PC-3 (cell line): ENCODE measurements at regions not wholly inside any gene's neighbourhood (a gene's known extent, or its start where the extent isn't known, plus 50 kb on each side); places are given as distances from the start of the nearest gene placed in this dataset.
"Not testable (repeated sequence)": the region's sequence is repeated elsewhere in the genome, so short reads cannot be mapped to it uniquely, and the experiment has no call there.

Experiments
- ATAC-seq: fragments of 200-7000 bp; cut with Tn5 transposase; 2 replicates; pipeline ENCODE4 v1.9.1; 2020; ENCODE audit warnings: mild to moderate bottlenecking, moderate library complexity
- BruUV-seq: library from RNA; stranded (reverse); fragments of 400-500 nt; replicated peaks from 2 replicates; lab custom pipeline; 2021; lab: Mats Ljungman, UMichigan
- CTCF ChIA-PET: fragments of 300-600 bp; sonication (Branson Sonifier 250); formaldehyde crosslinking; loops from one replicate; lab custom pipeline; 2022; ENCODE audit warnings: antibody characterized with exemption; lab: Charles Lee
- POLR2A ChIA-PET: fragments of 300-600 bp; sonication (Branson Sonifier 250); formaldehyde crosslinking; loops from one replicate; lab custom pipeline; 2022; ENCODE audit warnings: antibody characterized with exemption; ENCODE audit not compliant: unreplicated experiment; lab: Charles Lee
- DNase-seq: peaks from one replicate; pipeline ENCODE4 v3.0.0-alpha.2; 2015
- H2AFZ ChIP-seq: fragments of 300-600 bp; sonication (generic); 2 replicates; pipeline ENCODE4 v1.6.0; 2016; ENCODE audit warnings: antibody characterized with exemption, low read length
- H3F3A ChIP-seq: fragments of 300-600 bp; sonication (generic); one replicate; pipeline ENCODE4 v1.6.0; 2017; ENCODE audit warnings: antibody characterized with exemption, low read length, control low read depth, mild to moderate bottlenecking; ENCODE audit not compliant: unreplicated experiment
- H3K27ac ChIP-seq: fragments of 300-600 bp; sonication (generic); 2 replicates; pipeline ENCODE4 v1.5.1; 2016; ENCODE audit warnings: mild to moderate bottlenecking, low read length
- H3K27me3 ChIP-seq: fragments of 300-600 bp; sonication (generic); 2 replicates; pipeline ENCODE4 v1.6.1; 2016; ENCODE audit warnings: low read length, mixed read lengths
- H3K36me3 ChIP-seq: fragments of 300-600 bp; sonication (generic); 2 replicates; pipeline ENCODE4 v1.6.1; 2016; ENCODE audit warnings: low read depth, mixed run types, low read length, mixed read lengths
- H3K4me1 ChIP-seq: fragments of 300-600 bp; sonication (generic); 2 replicates; pipeline ENCODE4 v1.5.1; 2016; ENCODE audit warnings: low read length; ENCODE audit not compliant: insufficient read depth
- H3K4me2 ChIP-seq: fragments of 300-600 bp; sonication (generic); 2 replicates; pipeline ENCODE4 v1.6.0; 2016; ENCODE audit warnings: low read length
- H3K4me3 ChIP-seq: fragments of 300-600 bp; sonication (generic); 2 replicates; pipeline ENCODE4 v1.5.1; 2016; ENCODE audit warnings: mild to moderate bottlenecking, low read length, mixed read lengths
- H3K79me2 ChIP-seq: fragments of 300-600 bp; sonication (generic); 2 replicates; pipeline ENCODE4 v1.6.1; 2017; ENCODE audit warnings: low read length, mixed read lengths
- H3K9ac ChIP-seq: fragments of 300-600 bp; sonication (generic); 2 replicates; pipeline ENCODE4 v1.6.0; 2016; ENCODE audit warnings: mild to moderate bottlenecking, low read length
- H3K9me2 ChIP-seq: fragments of 300-600 bp; sonication (generic); replicated peaks from 2 replicates; pipeline ENCODE4 v1.6.1; 2016; ENCODE audit warnings: mixed run types, low read length, mixed read lengths
- H3K9me3 ChIP-seq: fragments of 300-600 bp; sonication (generic); 2 replicates; pipeline ENCODE4 v1.6.1; 2016; ENCODE audit warnings: low read length, mixed read lengths
- H4K20me1 ChIP-seq: fragments of 300-600 bp; sonication (generic); 2 replicates; pipeline ENCODE4 v1.6.1; 2016; ENCODE audit warnings: low read length, mixed read lengths
- intact Hi-C: fragments of 100-400 bp; cut with micrococcal nuclease; formaldehyde crosslinking; loops from 2 replicates; pipeline ENCODE4 v1.9.0; 2023

GRCh38 chr21:6138244-6139136 is 4382.9 kb upstream of the TPTE start:
- POLR2A ChIA-PET, BruUV-seq, ATAC-seq: not testable (repeated sequence)

GRCh38 chr21:6139331-6139730 is 4382.1 kb upstream of the TPTE start:
- H3K79me2 ChIP-seq, H4K20me1 ChIP-seq, H3K9me3 ChIP-seq, H3K4me1 ChIP-seq, CTCF ChIA-PET, DNase-seq, H3F3A ChIP-seq, H3K27ac ChIP-seq, BruUV-seq, H3K27me3 ChIP-seq, intact Hi-C loops, H3K9me2 ChIP-seq, H3K9ac ChIP-seq, ATAC-seq, H3K4me2 ChIP-seq, H2AFZ ChIP-seq, H3K36me3 ChIP-seq, POLR2A ChIA-PET, H3K4me3 ChIP-seq: not testable (repeated sequence)

More at GRCh38 chr21:6138244-6139136, 4382.9 kb upstream of the TPTE start:
- CTCF ChIA-PET, H3K27me3 ChIP-seq, H3K9ac ChIP-seq, H3K79me2 ChIP-seq, H2AFZ ChIP-seq, DNase-seq, H3F3A ChIP-seq, H3K27ac ChIP-seq, H3K4me3 ChIP-seq, H3K36me3 ChIP-seq, H4K20me1 ChIP-seq, H3K9me2 ChIP-seq, H3K4me1 ChIP-seq, H3K4me2 ChIP-seq, intact Hi-C loops, H3K9me3 ChIP-seq: not testable (repeated sequence)

GRCh38 chr21:6139862-6140261 is 4381.5 kb upstream of the TPTE start:
- BruUV-seq, DNase-seq, H3K9me3 ChIP-seq, ATAC-seq, intact Hi-C loops, H3K36me3 ChIP-seq, H3K27ac ChIP-seq, H2AFZ ChIP-seq, H4K20me1 ChIP-seq, H3K79me2 ChIP-seq, H3K4me1 ChIP-seq, POLR2A ChIA-PET, H3K27me3 ChIP-seq, H3K4me2 ChIP-seq, H3K9me2 ChIP-seq, H3K9ac ChIP-seq, H3K4me3 ChIP-seq, H3F3A ChIP-seq, CTCF ChIA-PET: not testable (repeated sequence)

- H3K4me2 ChIP-seq, H3K4me1 ChIP-seq, BruUV-seq, H3K9ac ChIP-seq, H3K9me3 ChIP-seq, H3F3A ChIP-seq, H3K9me2 ChIP-seq, H4K20me1 ChIP-seq, H3K79me2 ChIP-seq, H3K4me3 ChIP-seq, DNase-seq, POLR2A ChIA-PET, H3K27me3 ChIP-seq, H2AFZ ChIP-seq, H3K27ac ChIP-seq, CTCF ChIA-PET, H3K36me3 ChIP-seq, intact Hi-C loops: not testable (repeated sequence)
- peak; percentile 20 for ATAC-seq
Measured at GRCh38 chr21:6140467-6141137, 4380.8 kb upstream of the TPTE start.

- H3K4me1 ChIP-seq, H3K27me3 ChIP-seq, DNase-seq, H3K4me2 ChIP-seq, POLR2A ChIA-PET, H3K9me2 ChIP-seq, H4K20me1 ChIP-seq, H3K9ac ChIP-seq, H2AFZ ChIP-seq, H3F3A ChIP-seq, H3K79me2 ChIP-seq, H3K4me3 ChIP-seq, CTCF ChIA-PET, intact Hi-C loops, H3K27ac ChIP-seq, H3K9me3 ChIP-seq, H3K36me3 ChIP-seq, BruUV-seq: not testable (repeated sequence)
- peak; percentile 99 for ATAC-seq
Measured at GRCh38 chr21:6141138-6141474, 4380.3 kb upstream of the TPTE start.

- H3K27me3 ChIP-seq, POLR2A ChIA-PET, CTCF ChIA-PET, H3K79me2 ChIP-seq, H3K27ac ChIP-seq, H3K36me3 ChIP-seq, ATAC-seq, H3K9me2 ChIP-seq, H3K9me3 ChIP-seq, H3K9ac ChIP-seq, BruUV-seq, intact Hi-C loops, H3F3A ChIP-seq, H4K20me1 ChIP-seq, H3K4me3 ChIP-seq, H3K4me2 ChIP-seq, H3K4me1 ChIP-seq, H2AFZ ChIP-seq, DNase-seq: not testable (repeated sequence)
Measured at GRCh38 chr21:6153154-6153553, 4368.2 kb upstream of the TPTE start.
